ENCODE measurements at regions not wholly inside any gene's neighbourhood (a gene's known extent, or its start where the extent isn't known, plus 50 kb on each side); places are given as distances from the start of the nearest gene placed in this dataset.

- no peak for DNase-seq
- peaks cover 0 to 41% (median 0%) of the 10 kb centered on the region in 3 donors for H3K4me1 ChIP-seq (ENCODE audit: control insufficient read depth in 3 of 3, insufficient read depth in 2 of 3, low read depth in 1 of 3, low read length in 2 of 3)
- 60 to 90% (median 68%) methylated on average over 2 of the region's 2 CpGs for WGBS, 3 donors
- H3K36me3 ChIP-seq (ENCODE audit: control insufficient read depth in 3 of 3, insufficient read depth in 2 of 3, low read depth in 1 of 3, low read length in 3 of 3): no peaks in the 10 kb centered on the region
- no peaks in the 10 kb centered on the region for H3K9me3 ChIP-seq (ENCODE audit: control insufficient read depth in 2 of 2, insufficient read depth in 1 of 2, low read depth in 1 of 2, low read length in 1 of 2)
- no peaks in the 10 kb centered on the region for H3K27me3 ChIP-seq (ENCODE audit: control insufficient read depth in 3 of 3, insufficient read depth in 3 of 3, low read length in 3 of 3)
- no peak overlapping the region for H3K27ac ChIP-seq (ENCODE audit: low read depth in 1 of 3, low read length in 2 of 3)
- no peak overlapping the region for H3K4me3 ChIP-seq (ENCODE audit: low read depth in 1 of 3, low read length in 3 of 3)
- FAIRE-seq: no peak
Measured at GRCh38 chr4:78667764-78668163, 108.4 kb upstream of the BMP2K start.

GRCh38 chr4:78669453-78669852, 106.7 kb upstream of the BMP2K start:
- Histone ChIP-seq H3K27me3 (ENCODE audit: control insufficient read depth in 3 of 3, insufficient read depth in 3 of 3, low read length in 3 of 3) (no peaks in the 10 kb centered on the region), H3K4me1 (ENCODE audit: control insufficient read depth in 3 of 3, insufficient read depth in 2 of 3, low read depth in 1 of 3, low read length in 2 of 3) (peaks cover 0 to 36% (median 0%) of the 10 kb centered on the region in 3 donors), H3K36me3 (ENCODE audit: control insufficient read depth in 3 of 3, insufficient read depth in 2 of 3, low read depth in 1 of 3, low read length in 3 of 3) (no peaks in the 10 kb centered on the region), H3K27ac (ENCODE audit: low read depth in 1 of 3, low read length in 2 of 3) (no peak overlapping the region), H3K4me3 (ENCODE audit: low read depth in 1 of 3, low read length in 3 of 3) (no peak overlapping the region), H3K9me3 (ENCODE audit: control insufficient read depth in 2 of 2, insufficient read depth in 1 of 2, low read depth in 1 of 2, low read length in 1 of 2) (no peaks in the 10 kb centered on the region)
- DNase-seq (no peak), FAIRE-seq (no peak)
- WGBS, 3 donors: 91 to 94% (median 92%) methylated on average over 3 of the region's 3 CpGs

- no peak for FAIRE-seq
- Histone ChIP-seq H3K4me1 (ENCODE audit: control insufficient read depth in 3 of 3, insufficient read depth in 2 of 3, low read depth in 1 of 3, low read length in 2 of 3) (peaks cover 0 to 22% (median 0%) of the 10 kb centered on the region in 3 donors), H3K27ac (ENCODE audit: low read depth in 1 of 3, low read length in 2 of 3) (peak overlapping the region in 1 of 3 donors; percentile 61), H3K4me3 (ENCODE audit: low read depth in 1 of 3, low read length in 3 of 3) (no peak overlapping the region), H3K36me3 (ENCODE audit: control insufficient read depth in 3 of 3, insufficient read depth in 2 of 3, low read depth in 1 of 3, low read length in 3 of 3) (no peaks in the 10 kb centered on the region), H3K9me3 (ENCODE audit: control insufficient read depth in 2 of 2, insufficient read depth in 1 of 2, low read depth in 1 of 2, low read length in 1 of 2) (no peaks in the 10 kb centered on the region), H3K27me3 (ENCODE audit: control insufficient read depth in 3 of 3, insufficient read depth in 3 of 3, low read length in 3 of 3) (no peaks in the 10 kb centered on the region)
- WGBS, 3 donors: 83 to 86% (median 84%) methylated on average over 5 of the region's 5 CpGs
- peak in 1 of 2 donors; percentile 72 for DNase-seq
Measured at GRCh38 chr4:78671903-78672815, 104.0 kb upstream of the BMP2K start.

GRCh38 chr4:78673337-78673736, 102.8 kb upstream of the BMP2K start:
- Histone ChIP-seq H3K36me3 (ENCODE audit: control insufficient read depth in 3 of 3, insufficient read depth in 2 of 3, low read depth in 1 of 3, low read length in 3 of 3) (no peaks in the 10 kb centered on the region), H3K27me3 (ENCODE audit: control insufficient read depth in 3 of 3, insufficient read depth in 3 of 3, low read length in 3 of 3) (no peaks in the 10 kb centered on the region), H3K4me3 (ENCODE audit: low read depth in 1 of 3, low read length in 3 of 3) (no peak overlapping the region), H3K4me1 (ENCODE audit: control insufficient read depth in 3 of 3, insufficient read depth in 2 of 3, low read depth in 1 of 3, low read length in 2 of 3) (peaks cover 0 to 22% (median 0%) of the 10 kb centered on the region in 3 donors), H3K27ac (ENCODE audit: low read depth in 1 of 3, low read length in 2 of 3) (no peak overlapping the region), H3K9me3 (ENCODE audit: control insufficient read depth in 2 of 2, insufficient read depth in 1 of 2, low read depth in 1 of 2, low read length in 1 of 2) (no peaks in the 10 kb centered on the region)
- 92 to 94% (median 94%) methylated on average over 2 of the region's 2 CpGs for WGBS, 3 donors
- no peak for DNase-seq
- no peak for FAIRE-seq

- Histone ChIP-seq H3K27ac (ENCODE audit: low read depth in 1 of 3, low read length in 2 of 3) (no peak overlapping the region), H3K27me3 (ENCODE audit: control insufficient read depth in 3 of 3, insufficient read depth in 3 of 3, low read length in 3 of 3) (no peaks in the 10 kb centered on the region), H3K9me3 (ENCODE audit: control insufficient read depth in 2 of 2, insufficient read depth in 1 of 2, low read depth in 1 of 2, low read length in 1 of 2) (no peaks in the 10 kb centered on the region), H3K4me3 (ENCODE audit: low read depth in 1 of 3, low read length in 3 of 3) (no peak overlapping the region), H3K4me1 (ENCODE audit: control insufficient read depth in 3 of 3, insufficient read depth in 2 of 3, low read depth in 1 of 3, low read length in 2 of 3) (peaks cover 0 to 22% (median 0%) of the 10 kb centered on the region in 3 donors), H3K36me3 (ENCODE audit: control insufficient read depth in 3 of 3, insufficient read depth in 2 of 3, low read depth in 1 of 3, low read length in 3 of 3) (no peaks in the 10 kb centered on the region)
- DNase-seq: no peak
- FAIRE-seq: no peak
- WGBS, 3 donors: 77 to 100% (median 98%) methylated on average over 1 of the region's 1 CpG
Measured at GRCh38 chr4:78675325-78675724, 100.8 kb upstream of the BMP2K start.

GRCh38 chr4:78682070-78682469, 94.1 kb upstream of the BMP2K start:
- Histone ChIP-seq H3K27ac (ENCODE audit: low read depth in 1 of 3, low read length in 2 of 3) (no peak overlapping the region), H3K36me3 (ENCODE audit: control insufficient read depth in 3 of 3, insufficient read depth in 2 of 3, low read depth in 1 of 3, low read length in 3 of 3) (no peaks in the 10 kb centered on the region), H3K4me1 (ENCODE audit: control insufficient read depth in 3 of 3, insufficient read depth in 2 of 3, low read depth in 1 of 3, low read length in 2 of 3) (peaks cover 0 to 17% (median 3%) of the 10 kb centered on the region in 3 donors), H3K4me3 (ENCODE audit: low read depth in 1 of 3, low read length in 3 of 3) (no peak overlapping the region), H3K9me3 (ENCODE audit: control insufficient read depth in 2 of 2, insufficient read depth in 1 of 2, low read depth in 1 of 2, low read length in 1 of 2) (no peaks in the 10 kb centered on the region), H3K27me3 (ENCODE audit: control insufficient read depth in 3 of 3, insufficient read depth in 3 of 3, low read length in 3 of 3) (no peaks in the 10 kb centered on the region)
- FAIRE-seq (no peak), DNase-seq (peak; percentile 56 to 89)
- WGBS, 3 donors: 22 to 65% (median 36%) methylated on average over 3 of the region's 3 CpGs

GRCh38 chr4:78683352-78683751, 92.8 kb upstream of the BMP2K start:
- Histone ChIP-seq H3K27me3 (ENCODE audit: control insufficient read depth in 3 of 3, insufficient read depth in 3 of 3, low read length in 3 of 3) (no peaks in the 10 kb centered on the region), H3K27ac (ENCODE audit: low read depth in 1 of 3, low read length in 2 of 3) (no peak overlapping the region), H3K36me3 (ENCODE audit: control insufficient read depth in 3 of 3, insufficient read depth in 2 of 3, low read depth in 1 of 3, low read length in 3 of 3) (no peaks in the 10 kb centered on the region), H3K9me3 (ENCODE audit: control insufficient read depth in 2 of 2, insufficient read depth in 1 of 2, low read depth in 1 of 2, low read length in 1 of 2) (no peaks in the 10 kb centered on the region), H3K4me1 (ENCODE audit: control insufficient read depth in 3 of 3, insufficient read depth in 2 of 3, low read depth in 1 of 3, low read length in 2 of 3) (peaks cover 0 to 17% (median 3%) of the 10 kb centered on the region in 3 donors), H3K4me3 (ENCODE audit: low read depth in 1 of 3, low read length in 3 of 3) (no peak overlapping the region)
- DNase-seq (peak in 1 of 2 donors; percentile 48), FAIRE-seq (no peak)

- FAIRE-seq: no peak
- Histone ChIP-seq H3K4me1 (ENCODE audit: control insufficient read depth in 3 of 3, insufficient read depth in 2 of 3, low read depth in 1 of 3, low read length in 2 of 3) (peaks cover 0 to 17% (median 3%) of the 10 kb centered on the region in 3 donors), H3K9me3 (ENCODE audit: control insufficient read depth in 2 of 2, insufficient read depth in 1 of 2, low read depth in 1 of 2, low read length in 1 of 2) (no peaks in the 10 kb centered on the region), H3K4me3 (ENCODE audit: low read depth in 1 of 3, low read length in 3 of 3) (no peak overlapping the region), H3K36me3 (ENCODE audit: control insufficient read depth in 3 of 3, insufficient read depth in 2 of 3, low read depth in 1 of 3, low read length in 3 of 3) (no peaks in the 10 kb centered on the region), H3K27me3 (ENCODE audit: control insufficient read depth in 3 of 3, insufficient read depth in 3 of 3, low read length in 3 of 3) (no peaks in the 10 kb centered on the region), H3K27ac (ENCODE audit: low read depth in 1 of 3, low read length in 2 of 3) (no peak overlapping the region)
- 69 to 86% (median 82%) methylated on average over 5 of the region's 5 CpGs for WGBS, 3 donors
- DNase-seq: no peak
Measured at GRCh38 chr4:78684325-78685079, 91.6 kb upstream of the BMP2K start.
